HG02588 (cell line): ENCODE measurements at regions not wholly inside any gene's neighbourhood (a gene's known extent, or its start where the extent isn't known, plus 50 kb on each side); places are given as distances from the start of the nearest gene placed in this dataset.
"Not testable (repeated sequence)": the region's sequence is repeated elsewhere in the genome, so short reads cannot be mapped to it uniquely, and the experiment has no call there.

ENCODE experiments used
- ATAC-seq: cut with Tn5 transposase; IDR thresholded peaks from one replicate; pipeline ENCODE4 v1.9.1; 2021; ENCODE audit warnings: mild to moderate bottlenecking, moderate library complexity; ENCODE audit not compliant: unreplicated experiment

DNA sequence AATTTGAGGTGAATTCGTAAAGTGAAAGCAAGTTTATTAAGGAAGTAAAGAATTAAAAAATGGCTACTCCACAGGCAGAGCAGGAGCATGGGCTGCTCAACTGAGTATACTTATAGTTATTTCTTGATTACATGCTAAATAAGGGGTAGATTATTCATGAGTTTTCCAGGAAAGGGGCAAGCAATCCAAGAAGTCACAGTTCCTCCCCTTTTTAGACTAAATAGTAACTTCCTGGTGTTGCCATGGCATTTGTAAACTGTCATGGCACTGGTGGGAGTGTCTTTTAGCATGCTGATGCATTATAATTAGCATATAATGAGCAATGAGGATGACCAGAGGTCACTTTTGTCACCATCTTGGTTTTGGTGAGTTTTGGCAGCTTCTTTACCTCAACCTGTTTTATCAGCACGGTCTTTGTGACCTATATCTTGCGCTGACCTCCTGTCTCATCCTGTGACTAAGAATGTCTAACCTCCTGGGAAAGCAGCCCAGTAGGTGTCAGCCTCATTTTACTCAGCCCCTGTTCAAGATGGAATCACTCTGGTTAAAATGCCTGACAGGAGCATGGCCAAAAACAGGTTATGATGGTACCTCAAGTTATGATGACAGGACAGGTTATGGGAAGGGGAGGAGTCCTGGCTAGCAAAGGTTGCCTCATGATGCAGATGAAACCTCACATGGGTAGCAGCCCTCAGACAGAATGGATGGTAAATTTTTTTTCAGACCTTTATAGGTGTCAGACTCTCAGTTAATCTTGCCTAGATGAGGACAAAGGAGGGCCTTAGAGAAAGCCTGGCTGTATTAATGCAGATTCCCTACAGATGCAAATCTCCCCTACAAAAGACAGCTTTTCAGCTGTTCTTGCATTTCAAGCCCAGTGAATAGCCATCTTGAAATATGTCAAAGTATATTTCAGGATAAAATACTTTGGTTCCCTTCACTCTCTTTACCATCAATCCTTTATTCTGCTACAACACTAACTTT is 49.7 kb downstream of the SIPA1L2 start:
- ATAC-seq = no peak

DNA sequence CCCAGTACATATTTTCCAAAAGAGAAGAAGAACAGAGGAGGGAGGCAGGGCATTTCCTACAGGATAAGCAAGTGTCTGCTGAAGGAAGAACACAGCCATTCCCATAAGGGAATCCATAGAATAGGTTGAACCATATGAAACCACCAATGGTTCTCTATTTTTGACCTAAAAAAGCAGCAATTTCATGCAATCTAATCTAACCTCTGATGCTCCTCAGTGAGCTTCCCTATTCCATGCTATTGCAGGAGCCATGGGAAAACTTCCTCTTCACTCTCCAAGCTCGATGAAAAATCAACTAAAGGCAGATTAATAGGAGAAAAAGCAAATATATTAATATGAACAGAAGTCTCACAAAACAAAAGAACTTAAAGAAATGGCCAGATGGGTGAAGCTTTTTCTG is 50.5 kb downstream of the SIPA1L2 start:
- ATAC-seq = no peak

DNA sequence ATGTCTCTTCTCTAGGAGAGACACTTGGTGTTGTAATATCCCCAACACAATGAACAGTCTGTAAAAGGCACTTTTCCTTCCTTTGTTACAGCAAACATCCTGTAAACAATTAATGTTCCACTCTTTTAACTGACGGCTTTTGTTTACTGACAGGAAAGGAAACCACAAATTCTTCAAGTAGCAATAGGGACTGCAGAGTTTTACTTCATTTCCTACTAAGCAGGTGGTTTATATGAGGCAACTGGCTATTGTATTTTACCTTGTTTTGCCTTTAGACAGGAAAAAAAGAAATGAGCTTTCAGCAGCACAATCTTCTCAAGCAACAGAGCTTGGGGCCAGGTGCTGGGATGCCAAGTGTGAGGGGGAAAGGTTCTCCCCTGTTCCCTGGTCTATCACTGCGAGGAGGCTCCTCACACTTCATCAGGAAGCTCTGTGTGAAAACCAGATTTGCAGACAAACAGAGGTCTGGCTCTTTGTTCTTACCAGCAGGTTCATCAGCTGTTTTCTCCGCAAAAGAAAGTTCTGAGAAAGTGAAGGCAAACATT is 51.2 kb downstream of the SIPA1L2 start:
- no peak for ATAC-seq

DNA sequence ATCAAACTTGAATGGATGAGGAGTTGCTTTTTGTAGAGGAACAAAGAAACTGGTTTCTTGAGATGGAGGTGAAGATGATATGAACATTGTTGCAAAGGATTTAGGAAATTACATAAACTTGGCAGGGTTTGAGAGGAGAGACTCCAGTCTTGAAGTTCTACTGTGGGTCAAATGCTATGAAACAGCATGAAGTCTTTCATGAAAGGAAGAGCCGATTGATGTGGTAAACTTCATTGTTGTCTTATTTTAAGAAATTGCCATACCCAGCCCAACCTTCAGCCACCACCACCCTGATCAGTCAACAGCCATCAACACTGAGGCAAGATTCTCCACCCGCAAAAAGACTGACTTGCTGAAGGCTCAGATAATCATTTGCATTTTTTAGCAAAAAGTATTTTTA is 52.2 kb downstream of the SIPA1L2 start:
- no peak for ATAC-seq

DNA sequence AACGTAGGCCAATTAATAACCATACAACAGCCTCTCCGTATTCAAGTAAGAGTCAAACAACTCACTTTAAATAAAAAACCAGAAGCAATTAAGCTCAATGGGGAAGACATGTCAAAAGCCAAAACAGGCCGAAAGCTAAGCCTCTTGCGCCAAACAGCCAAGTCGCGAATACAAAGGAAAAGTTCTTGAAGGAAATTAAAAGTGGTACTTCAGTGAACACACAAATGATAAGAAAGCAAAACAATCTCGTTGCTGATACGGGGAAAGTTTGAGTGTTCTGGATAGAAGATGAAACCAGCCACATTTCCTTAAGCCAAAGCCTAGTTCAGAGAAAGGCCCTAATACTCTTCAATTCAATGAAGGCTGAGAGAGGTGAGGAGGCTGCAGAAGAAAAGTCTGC is 53.4 kb downstream of the SIPA1L2 start:
- ATAC-seq = no peak

DNA sequence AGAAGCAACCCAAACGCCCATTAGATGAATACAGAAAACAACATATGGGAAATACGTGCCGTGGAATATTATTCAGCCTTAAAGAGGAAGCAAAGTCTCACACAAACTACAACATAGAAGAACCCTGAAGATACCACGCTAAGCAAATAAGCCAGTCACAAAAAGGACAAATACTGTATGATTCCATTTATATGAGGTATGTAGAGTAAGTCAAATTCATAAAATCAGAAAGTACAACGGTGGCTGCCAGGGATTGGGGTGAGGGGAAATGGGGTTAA is 54.2 kb downstream of the SIPA1L2 start:
- ATAC-seq = no peak

DNA sequence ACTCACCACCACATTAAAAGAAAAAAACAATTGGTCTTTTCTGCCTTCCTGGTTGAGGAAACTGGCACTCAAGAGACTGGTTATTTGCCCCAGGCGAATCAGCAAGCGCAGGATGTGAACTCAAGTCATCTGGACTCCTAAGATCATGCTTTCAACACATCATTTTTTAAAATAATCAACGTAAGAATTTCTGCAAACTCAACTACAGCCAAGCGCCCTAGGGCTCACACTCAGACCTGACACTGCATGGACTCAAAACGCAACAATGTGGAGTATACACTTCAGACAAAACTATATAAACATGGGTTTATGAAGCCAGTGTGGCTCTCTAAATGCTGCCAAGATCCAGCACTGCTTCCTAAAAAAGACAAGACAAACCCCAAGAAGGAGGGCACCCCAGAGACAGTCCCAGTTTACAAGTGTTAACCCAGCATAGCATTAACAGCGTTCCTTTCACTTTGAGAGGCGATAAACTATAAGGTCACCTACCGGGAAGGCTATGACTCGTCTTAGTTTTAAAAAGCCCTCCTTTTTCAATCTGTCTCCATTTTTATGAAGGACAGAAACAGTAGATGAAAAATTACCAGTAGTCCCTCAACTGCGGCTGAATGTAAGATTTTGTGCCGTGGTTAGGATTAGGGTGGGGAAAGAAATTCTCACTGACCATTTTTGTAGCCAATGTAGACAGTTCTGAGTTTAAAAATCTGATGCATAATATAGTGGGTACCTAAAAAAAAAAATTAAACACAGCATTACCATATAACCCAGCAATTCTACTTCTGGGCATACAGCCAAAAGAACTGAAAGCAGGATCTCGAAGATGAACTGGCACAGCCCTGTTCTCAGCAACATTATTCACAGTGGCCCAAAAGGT is 54.8 kb downstream of the SIPA1L2 start:
- no peak for ATAC-seq

DNA sequence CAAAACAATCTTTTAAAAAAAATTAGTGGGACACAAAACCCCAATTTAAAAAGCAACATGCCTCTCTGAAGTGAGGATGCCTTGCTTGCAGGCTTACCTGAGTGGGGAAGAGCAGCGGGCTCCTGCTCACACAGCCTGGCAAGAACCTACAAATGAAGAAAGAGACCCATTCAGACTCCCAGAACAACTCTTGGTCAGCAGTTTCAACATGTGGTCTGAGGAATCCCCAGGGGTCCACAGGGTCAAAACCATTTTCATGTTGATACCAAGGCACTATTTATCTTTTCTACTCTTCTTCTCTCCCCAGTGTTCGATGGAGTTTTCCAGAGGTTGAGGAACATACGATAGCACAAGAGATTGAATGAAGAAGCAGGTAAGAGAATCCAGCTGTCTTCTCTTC is 55.9 kb downstream of the SIPA1L2 start:
- ATAC-seq = no peak

DNA sequence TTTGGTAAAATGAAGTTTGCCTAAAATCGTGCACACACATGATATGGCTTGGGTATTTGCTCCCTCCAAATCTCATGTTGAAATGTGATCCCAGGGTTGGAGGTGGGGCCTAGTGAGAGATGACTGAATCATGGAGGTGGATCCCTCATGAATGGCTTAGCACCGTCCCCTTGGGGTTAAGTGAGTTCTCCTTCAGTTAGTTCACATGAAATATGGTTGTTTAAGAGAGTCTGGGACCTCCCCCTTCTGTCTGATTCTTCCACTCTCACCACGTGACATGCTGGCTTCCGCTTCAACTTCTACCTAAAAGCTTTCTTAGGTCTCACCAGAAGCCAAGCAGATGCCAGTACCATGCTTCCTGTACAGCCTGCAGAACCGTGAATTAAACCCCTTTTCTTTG is 58.4 kb downstream of the SIPA1L2 start:
- ATAC-seq = no peak

DNA sequence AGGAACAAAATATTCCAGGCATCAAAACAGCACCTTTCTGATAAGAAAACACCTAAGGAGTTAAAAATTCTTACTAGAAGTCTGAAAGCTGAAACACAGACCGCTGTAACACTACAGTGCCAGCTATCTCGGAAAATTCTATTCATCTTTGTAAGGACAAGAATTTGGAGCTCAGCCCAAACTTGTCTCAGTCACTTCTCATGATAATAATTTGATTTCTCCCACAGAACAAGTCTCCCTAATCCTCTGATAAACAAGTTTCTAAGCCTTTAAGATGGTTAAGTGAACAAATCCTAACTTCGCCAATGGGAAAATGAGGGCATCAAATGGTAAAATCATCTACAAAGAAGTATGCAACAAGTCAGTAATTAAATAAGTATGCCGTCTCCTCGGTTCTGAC is 59.9 kb downstream of the SIPA1L2 start:
- no peak for ATAC-seq

DNA sequence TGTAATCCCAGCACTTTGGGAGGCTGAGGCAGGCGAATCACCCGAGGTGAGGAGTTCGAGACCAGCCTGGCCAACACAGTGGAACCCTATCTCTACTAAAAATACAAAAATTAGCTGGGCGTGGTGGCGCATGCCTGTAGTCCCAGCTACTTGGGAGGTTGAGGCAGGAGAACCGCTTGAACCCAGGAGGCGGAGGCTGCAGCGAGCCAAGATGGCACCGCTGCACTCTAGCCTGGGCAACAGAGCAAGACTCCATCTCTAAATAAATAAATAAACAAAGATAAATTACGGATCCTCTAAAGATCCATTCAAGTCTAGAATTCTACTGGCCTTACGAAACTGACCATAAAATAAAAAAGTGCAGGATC is 60.4 kb downstream of the SIPA1L2 start:
- not testable (repeated sequence) for ATAC-seq

DNA sequence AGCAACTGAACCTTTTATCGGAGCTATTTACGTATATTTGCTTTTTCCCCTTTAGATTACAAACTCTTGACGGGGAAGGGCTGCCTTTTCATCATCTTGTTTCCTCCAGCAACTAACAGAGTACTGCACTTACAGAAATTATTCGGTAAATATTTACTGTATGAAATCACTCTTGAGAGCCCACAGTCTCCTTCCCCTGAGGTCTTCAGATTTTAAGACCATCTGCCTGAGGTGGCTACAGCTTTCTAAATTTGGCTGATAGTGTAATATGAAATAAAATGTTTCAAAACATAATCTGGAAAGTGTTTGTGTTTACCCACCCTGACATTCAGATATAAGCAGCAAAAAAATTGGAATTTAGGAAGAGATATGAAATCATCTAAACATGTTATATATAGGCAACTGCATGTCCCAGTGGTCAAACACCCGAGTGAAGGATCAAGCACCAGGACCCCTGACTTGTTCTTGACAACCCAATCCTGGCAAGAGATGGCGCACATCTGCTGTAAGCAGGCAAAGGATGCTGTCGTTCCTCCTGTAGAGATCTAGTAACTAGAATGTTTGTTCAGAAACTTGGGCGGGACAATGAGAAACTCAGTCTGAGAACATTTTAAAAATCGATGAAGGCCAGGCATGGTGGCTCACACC is 60.9 kb downstream of the SIPA1L2 start:
- ATAC-seq = no peak

DNA sequence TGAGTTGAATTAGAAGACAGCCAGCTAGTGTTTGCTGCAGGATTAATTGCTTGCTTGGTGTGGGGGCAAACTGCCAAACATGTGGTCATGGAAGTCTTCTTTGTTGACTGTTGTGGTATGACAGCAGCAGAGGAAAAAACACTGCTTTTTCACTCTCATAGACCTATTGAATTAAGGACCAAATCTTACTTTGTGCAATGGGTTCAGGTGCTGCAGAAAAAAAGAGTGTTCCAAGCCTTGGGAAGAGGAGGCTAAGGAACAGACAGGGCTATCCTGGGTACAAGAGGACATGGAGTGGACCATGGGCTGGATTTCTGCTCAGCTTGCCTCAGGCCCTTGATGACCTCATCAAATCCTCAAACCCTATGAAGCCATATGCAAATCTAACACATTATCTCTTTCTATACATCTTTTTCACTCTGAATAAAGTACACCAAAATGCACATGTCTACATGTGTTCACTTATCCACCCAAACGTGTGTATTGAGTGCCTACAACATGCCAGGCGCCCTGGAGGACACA is 61.5 kb downstream of the SIPA1L2 start:
- no peak for ATAC-seq

DNA sequence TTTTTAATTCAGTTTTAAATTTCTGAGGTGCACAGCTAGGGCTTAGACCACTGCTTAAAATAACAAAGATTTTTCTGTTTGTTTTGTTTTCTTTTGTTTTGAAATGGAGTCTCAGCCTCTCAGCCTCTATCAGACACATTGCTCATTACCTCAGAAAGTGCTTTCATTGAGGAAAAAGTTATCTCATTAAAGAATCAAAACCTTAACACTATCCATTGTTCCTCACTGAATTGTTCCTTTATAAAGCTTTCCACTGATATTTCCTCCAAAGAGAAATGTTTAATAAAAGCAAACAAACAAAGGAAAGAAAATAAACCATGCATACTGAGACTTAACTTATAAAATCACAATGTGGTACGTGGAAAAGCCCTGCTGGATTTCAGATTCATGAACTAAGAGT is 63.8 kb downstream of the SIPA1L2 start:
- no peak for ATAC-seq

DNA sequence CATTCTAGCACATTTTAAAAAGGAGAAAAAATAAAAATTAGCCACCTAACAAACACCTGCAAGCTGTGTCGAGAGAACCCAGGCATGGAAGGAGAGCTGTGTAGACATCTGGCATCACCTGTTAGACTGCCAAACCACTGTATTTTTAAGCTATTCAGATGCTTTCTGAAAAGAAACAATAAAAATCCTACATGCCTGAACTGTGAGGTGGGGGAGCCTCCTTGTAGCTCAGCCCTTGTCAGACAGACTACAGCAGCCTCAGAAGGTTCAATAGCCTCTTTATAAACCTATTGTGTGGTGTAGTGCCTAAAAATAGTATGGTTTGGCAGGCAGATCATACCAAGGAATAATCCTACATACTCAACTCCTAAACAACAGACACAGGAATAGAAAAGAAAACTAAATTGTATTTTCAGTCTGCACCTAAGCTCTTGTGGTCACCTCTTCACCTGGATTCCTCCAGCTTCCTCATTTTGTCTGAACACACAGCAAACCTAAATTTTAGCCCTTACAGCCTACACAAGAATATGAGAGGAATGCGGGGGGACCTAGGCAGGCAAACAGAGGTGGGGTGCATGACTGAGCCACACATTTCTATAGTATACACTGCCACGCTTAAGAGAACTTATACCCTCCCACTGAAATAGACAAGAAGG is 67.0 kb downstream of the SIPA1L2 start:
- no peak for ATAC-seq

DNA sequence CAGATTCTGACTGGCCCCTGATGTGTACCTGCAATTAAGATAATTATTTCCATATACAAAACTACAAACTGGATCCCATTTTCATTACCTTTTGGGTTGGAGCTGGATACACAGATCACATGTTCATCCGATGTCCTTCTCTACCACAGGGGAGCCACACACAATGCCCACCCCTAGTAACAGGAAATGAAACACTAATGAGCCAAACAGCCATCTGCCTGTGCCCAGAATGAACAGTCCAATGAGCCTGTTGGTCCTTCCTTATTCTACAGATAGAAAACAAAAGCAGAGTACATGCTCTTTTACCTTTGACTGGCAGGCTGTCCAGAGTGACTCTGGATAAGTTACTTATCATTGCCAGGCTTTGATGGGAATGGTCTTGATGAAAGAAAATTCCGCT is 68.6 kb downstream of the SIPA1L2 start:
- ATAC-seq = no peak

DNA sequence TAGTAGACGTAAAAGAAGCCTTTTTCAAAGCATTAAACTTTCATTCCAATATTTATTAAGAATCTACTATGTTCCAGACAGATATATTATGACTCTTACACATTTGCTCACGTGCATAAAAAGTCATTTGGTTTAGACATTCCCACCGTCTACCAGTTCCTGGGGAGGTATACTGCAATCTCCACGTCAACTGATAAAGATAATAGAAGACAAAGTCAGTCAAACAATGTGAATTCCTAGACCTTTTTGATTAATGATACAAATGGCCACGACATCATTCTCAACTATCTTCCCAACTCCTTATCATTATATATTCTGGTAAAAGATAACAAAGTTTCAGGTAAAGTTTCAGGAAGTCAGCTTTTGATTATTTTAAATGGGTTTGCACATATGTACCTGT is 69.0 kb downstream of the SIPA1L2 start:
- no peak for ATAC-seq

DNA sequence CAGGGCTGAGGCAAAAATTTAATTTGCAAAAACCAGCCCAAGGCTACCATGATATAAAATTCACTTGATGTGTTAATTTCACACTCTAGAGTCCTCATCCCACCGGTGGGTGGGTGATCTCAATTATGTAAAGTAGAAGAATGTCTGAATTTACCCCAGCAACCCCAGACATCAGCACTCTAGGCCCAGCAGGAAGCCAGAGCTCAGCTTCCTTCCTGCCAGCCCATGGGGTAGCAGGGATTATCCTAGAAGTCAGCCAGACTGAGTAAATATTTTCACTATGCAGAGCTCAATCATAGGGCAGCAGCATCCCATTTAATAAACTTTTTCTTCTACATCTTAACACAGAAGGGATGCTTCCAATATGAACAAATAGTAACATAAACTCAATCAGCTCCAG is 71.0 kb downstream of the SIPA1L2 start:
- ATAC-seq = no peak

DNA sequence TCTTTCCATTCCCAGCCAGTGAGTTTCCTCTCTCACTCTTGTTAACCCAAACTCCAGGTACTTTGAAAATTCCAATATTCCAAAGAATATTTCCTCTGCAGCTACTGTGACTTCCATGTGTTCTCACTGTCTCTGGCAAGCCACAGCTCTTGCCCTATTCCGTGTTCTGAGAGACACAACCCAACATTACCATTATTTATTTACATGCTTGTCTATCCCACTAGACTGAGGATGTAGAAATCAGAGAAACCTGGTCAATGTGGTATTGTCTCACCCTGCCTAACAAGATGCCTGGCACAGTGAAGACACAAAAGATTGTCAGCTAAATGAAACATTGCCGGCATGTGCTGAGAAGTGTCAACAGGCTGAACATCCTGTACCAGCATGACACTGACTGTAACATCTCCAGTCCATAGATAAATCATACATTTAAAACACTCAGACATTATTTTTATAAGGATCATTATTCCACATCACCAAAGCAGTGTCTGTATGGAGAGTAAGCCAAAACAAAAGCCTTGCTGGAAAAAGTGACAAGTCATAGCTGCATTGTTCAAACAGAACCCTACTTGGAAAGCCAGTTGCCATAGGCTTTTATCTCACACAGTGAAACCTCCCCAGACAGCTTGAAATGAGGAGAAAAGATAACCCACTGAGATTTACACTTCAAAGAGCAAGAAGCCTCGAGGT is 72.3 kb downstream of the SIPA1L2 start:
- ATAC-seq = no peak

DNA sequence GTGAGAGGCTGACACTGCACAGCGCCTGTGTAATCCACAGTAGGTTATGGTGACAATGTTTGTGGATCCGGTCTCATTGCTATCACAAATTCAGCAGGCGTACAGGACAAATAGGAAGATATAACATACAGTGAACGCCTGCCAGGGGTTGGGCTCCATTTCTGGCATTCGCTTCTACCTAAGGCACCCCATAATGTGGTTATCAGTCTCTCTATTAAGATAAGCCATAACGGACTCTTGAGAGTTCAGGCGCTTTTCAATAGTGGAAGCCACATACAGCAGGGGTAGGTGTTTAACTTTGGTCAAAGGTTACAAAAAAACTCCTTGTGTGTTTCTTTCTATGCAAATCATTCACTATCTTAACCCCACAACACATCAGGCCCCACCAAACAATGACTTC is 72.8 kb downstream of the SIPA1L2 start:
- no peak for ATAC-seq
